Mesendoderm (in vitro differentiated cells): ENCODE measurements at regions not wholly inside any gene's neighbourhood (a gene's known extent, or its start where the extent isn't known, plus 50 kb on each side); places are given as distances from the start of the nearest gene placed in this dataset.

Source experiments
- DNase-seq: peaks from one replicate; pipeline ENCODE4 v3.0.0; 2013
- H2AK5ac ChIP-seq: 2 replicates; pipeline ENCODE4 v1.6.1; 2013; ENCODE audit warnings: low read length, inconsistent platforms
- H2BK120ac ChIP-seq: 2 replicates; pipeline ENCODE4 v1.6.1; 2013; ENCODE audit warnings: low read depth, mild to moderate bottlenecking, low read length, moderate library complexity, mixed read lengths
- H2BK15ac ChIP-seq: replicated peaks from 2 replicates; pipeline ENCODE4 v1.6.1; 2013; ENCODE audit warnings: low read depth, mild to moderate bottlenecking, moderate library complexity
- H2BK5ac ChIP-seq: 2 replicates; pipeline ENCODE4 v1.6.1; 2013; ENCODE audit warnings: low read length, inconsistent platforms
- H3K18ac ChIP-seq: 2 replicates; pipeline ENCODE4 v1.6.1; 2013; ENCODE audit warnings: mild to moderate bottlenecking, low read length, mixed read lengths
- H3K23ac ChIP-seq: one replicate; pipeline ENCODE4 v1.6.1; 2013; ENCODE audit warnings: low read length
- H3K27ac ChIP-seq: 2 replicates; pipeline ENCODE4 v1.5.1; 2013; ENCODE audit warnings: low read depth, mild to moderate bottlenecking, inconsistent platforms, low read length, moderate library complexity
- H3K27me3 ChIP-seq: 2 replicates; pipeline ENCODE4 v1.6.1; 2013; ENCODE audit warnings: low read length, control low read depth, mild to moderate bottlenecking, inconsistent platforms; ENCODE audit not compliant: insufficient read depth, poor library complexity
- H3K36me3 ChIP-seq: 2 replicates; pipeline ENCODE4 v1.6.1; 2013; ENCODE audit warnings: low read length, inconsistent platforms; ENCODE audit not compliant: control insufficient read depth, insufficient read depth
- H3K4ac ChIP-seq: one replicate; pipeline ENCODE4 v1.6.1; 2013; ENCODE audit warnings: low read depth, mild to moderate bottlenecking, low read length, moderate library complexity
- H3K4me1 ChIP-seq: 2 replicates; pipeline ENCODE4 v1.6.1; 2013; ENCODE audit warnings: low read depth, low read length, inconsistent platforms; ENCODE audit not compliant: control insufficient read depth
- H3K4me2 ChIP-seq: 2 replicates; pipeline ENCODE4 v1.6.1; 2013; ENCODE audit warnings: low read length
- H3K4me3 ChIP-seq: 2 replicates; pipeline ENCODE4 v1.5.1; 2013; ENCODE audit warnings: mild to moderate bottlenecking, low read length
- H3K56ac ChIP-seq: one replicate; pipeline ENCODE4 v1.6.1; 2013; ENCODE audit warnings: low read length
- H3K79me1 ChIP-seq: 2 replicates; pipeline ENCODE4 v1.6.1; 2013; ENCODE audit warnings: low read length, inconsistent platforms
- H3K79me2 ChIP-seq: 2 replicates; pipeline ENCODE4 v1.6.1; 2013; ENCODE audit warnings: mild to moderate bottlenecking, low read length; ENCODE audit not compliant: control insufficient read depth, insufficient read depth
- H3K9ac ChIP-seq: 2 replicates; pipeline ENCODE4 v1.6.1; 2013; ENCODE audit warnings: low read length, inconsistent platforms
- H4K5ac ChIP-seq: one replicate; pipeline ENCODE4 v1.6.1; 2013; ENCODE audit warnings: low read length
- H4K8ac ChIP-seq: one replicate; pipeline ENCODE4 v1.6.1; 2013; ENCODE audit warnings: low read depth, mild to moderate bottlenecking, control low read depth, low read length, moderate library complexity
- WGBS: extraction: QIAGEN DNeasy Blood & Tissue Kit; methylation state at CpG from one replicate; pipeline ENCODE4 v1.1.7; 2013; ENCODE audit warnings: low lambda C conversion rate, missing lambda C conversion rate; ENCODE audit not compliant: insufficient coverage; ENCODE audit errors: extremely low coverage; 5-methylcytosine and 5-hydroxymethylcytosine counted together

GRCh38 chr2:13768274-13768673 is 864.2 kb upstream of the LRATD1 start:
- no peak overlapping the region for H3K4ac ChIP-seq
- no CpG with 5 or more reads among the region's 2 CpGs for WGBS
- H3K23ac ChIP-seq = no peak overlapping the region
- H2BK120ac ChIP-seq = no peak overlapping the region
- H3K4me1 ChIP-seq = no peaks in the 10 kb centered on the region
- no peak overlapping the region for H3K27ac ChIP-seq
- no peak overlapping the region for H4K5ac ChIP-seq
- H3K4me3 ChIP-seq = no peak overlapping the region
- no peaks in the 10 kb centered on the region for H3K79me1 ChIP-seq
- no peaks in the 10 kb centered on the region for H3K79me2 ChIP-seq
- no peaks in the 10 kb centered on the region for H3K27me3 ChIP-seq
- H3K56ac ChIP-seq = no peak overlapping the region
- DNase-seq = no peak
- H4K8ac ChIP-seq = no peak overlapping the region
- no peak overlapping the region for H2AK5ac ChIP-seq
- no peak overlapping the region for H2BK15ac ChIP-seq
- H3K9ac ChIP-seq = no peak overlapping the region
- H3K36me3 ChIP-seq = no peaks in the 10 kb centered on the region
- no peak overlapping the region for H3K18ac ChIP-seq
- no peak overlapping the region for H3K4me2 ChIP-seq
- H2BK5ac ChIP-seq = no peak overlapping the region

GRCh38 chr2:13770279-13770678 is 862.2 kb upstream of the LRATD1 start:
- no CpG with 5 or more reads among the region's 2 CpGs for WGBS

GRCh38 chr2:13779996-13780395 is 852.5 kb upstream of the LRATD1 start:
- Histone ChIP-seq H3K23ac (no peak overlapping the region), H3K79me1 (no peaks in the 10 kb centered on the region), H2BK15ac (no peak overlapping the region), H4K8ac (no peak overlapping the region), H3K4me3 (no peak overlapping the region), H3K79me2 (no peaks in the 10 kb centered on the region), H3K18ac (no peak overlapping the region), H3K36me3 (no peaks in the 10 kb centered on the region), H3K9ac (no peak overlapping the region), H3K27me3 (no peaks in the 10 kb centered on the region), H3K4me2 (no peak overlapping the region), H2BK120ac (no peak overlapping the region), H4K5ac (no peak overlapping the region), H2AK5ac (no peak overlapping the region), H3K27ac (no peak overlapping the region), H3K56ac (no peak overlapping the region), H3K4ac (no peak overlapping the region), H2BK5ac (no peak overlapping the region), H3K4me1 (no peaks in the 10 kb centered on the region)
- no peak for DNase-seq
- no CpG with 5 or more reads among the region's 1 CpG for WGBS

More at GRCh38 chr2:13770279-13770678, 862.2 kb upstream of the LRATD1 start:
- H4K5ac ChIP-seq = no peak overlapping the region
- H2BK120ac ChIP-seq = no peak overlapping the region
- no peaks in the 10 kb centered on the region for H3K27me3 ChIP-seq
- no peaks in the 10 kb centered on the region for H3K79me1 ChIP-seq
- H3K9ac ChIP-seq = no peak overlapping the region
- H3K4me2 ChIP-seq = no peak overlapping the region
- no peak overlapping the region for H3K23ac ChIP-seq
- no peak overlapping the region for H2BK5ac ChIP-seq
- no peaks in the 10 kb centered on the region for H3K36me3 ChIP-seq
- H2AK5ac ChIP-seq = no peak overlapping the region
- H2BK15ac ChIP-seq = no peak overlapping the region
- DNase-seq = no peak
- H3K27ac ChIP-seq = no peak overlapping the region
- H3K18ac ChIP-seq = no peak overlapping the region
- H3K56ac ChIP-seq = no peak overlapping the region
- no peak overlapping the region for H3K4me3 ChIP-seq
- H3K4me1 ChIP-seq = no peaks in the 10 kb centered on the region
- no peak overlapping the region for H3K4ac ChIP-seq
- H4K8ac ChIP-seq = no peak overlapping the region
- no peaks in the 10 kb centered on the region for H3K79me2 ChIP-seq

GRCh38 chr2:13791019-13791547 is 841.4 kb upstream of the LRATD1 start:
- Histone ChIP-seq H2AK5ac (no peak overlapping the region), H4K5ac (no peak overlapping the region), H3K56ac (no peak overlapping the region), H3K4ac (no peak overlapping the region), H3K18ac (no peak overlapping the region), H3K4me2 (no peak overlapping the region), H3K36me3 (no peaks in the 10 kb centered on the region), H3K9ac (no peak overlapping the region), H2BK120ac (no peak overlapping the region), H3K79me2 (no peaks in the 10 kb centered on the region), H3K27ac (no peak overlapping the region), H4K8ac (no peak overlapping the region), H2BK5ac (no peak overlapping the region), H3K79me1 (no peaks in the 10 kb centered on the region), H3K4me3 (no peak overlapping the region), H3K27me3 (no peaks in the 10 kb centered on the region), H3K23ac (no peak overlapping the region), H3K4me1 (no peaks in the 10 kb centered on the region), H2BK15ac (no peak overlapping the region)
- DNase-seq = no peak
- no CpG with 5 or more reads among the region's 3 CpGs for WGBS

GRCh38 chr2:13806539-13806938 is 826.0 kb upstream of the LRATD1 start:
- Histone ChIP-seq H2BK5ac (no peak overlapping the region), H3K27ac (no peak overlapping the region), H3K27me3 (no peaks in the 10 kb centered on the region), H3K4me2 (no peak overlapping the region), H3K56ac (no peak overlapping the region), H3K23ac (no peak overlapping the region), H3K9ac (no peak overlapping the region), H4K8ac (no peak overlapping the region), H3K79me1 (no peaks in the 10 kb centered on the region), H3K79me2 (no peaks in the 10 kb centered on the region), H2BK120ac (no peak overlapping the region), H3K18ac (no peak overlapping the region), H3K4ac (no peak overlapping the region), H4K5ac (no peak overlapping the region), H2BK15ac (no peak overlapping the region), H3K4me1 (no peaks in the 10 kb centered on the region), H3K36me3 (no peaks in the 10 kb centered on the region), H3K4me3 (no peak overlapping the region), H2AK5ac (no peak overlapping the region)
- no CpG with 5 or more reads among the region's 5 CpGs for WGBS
- no peak for DNase-seq

GRCh38 chr2:13813236-13813635 is 819.3 kb upstream of the LRATD1 start:
- Histone ChIP-seq H3K79me1 (no peaks in the 10 kb centered on the region), H3K18ac (no peak overlapping the region), H3K56ac (no peak overlapping the region), H2BK120ac (no peak overlapping the region), H3K27me3 (no peaks in the 10 kb centered on the region), H3K23ac (no peak overlapping the region), H3K4me1 (no peaks in the 10 kb centered on the region), H4K8ac (no peak overlapping the region), H3K36me3 (no peaks in the 10 kb centered on the region), H2AK5ac (no peak overlapping the region), H3K79me2 (no peaks in the 10 kb centered on the region), H4K5ac (no peak overlapping the region), H3K9ac (no peak overlapping the region), H2BK5ac (no peak overlapping the region), H3K4me2 (no peak overlapping the region), H3K4me3 (no peak overlapping the region), H3K27ac (no peak overlapping the region), H2BK15ac (no peak overlapping the region), H3K4ac (no peak overlapping the region)
- WGBS = no CpG with 5 or more reads among the region's 4 CpGs
- no peak for DNase-seq
